Upper lobe of left lung (tissue), 6 donors: ENCODE measurements at regions not wholly inside any gene's neighbourhood (a gene's known extent, or its start where the extent isn't known, plus 50 kb on each side); places are given as distances from the start of the nearest gene placed in this dataset.
A peak's percentile ranks its signal among the peaks of the same experiment; 100 is the strongest.

Experiments used
- ATAC-seq, 2 donors: fragments of 200-7000 bp; cut with Tn5 transposase; one replicate each; pipeline ENCODE4 v1.9.1; 2022; ENCODE audit warnings: mild to moderate bottlenecking in 2 of 2, moderate library complexity in 2 of 2; ENCODE audit not compliant: low FRiP score in 2 of 2
- DNase-seq, 2 donors: peaks; one replicate each; pipeline ENCODE4 v3.0.0-alpha.2; 2019 to 2020
- H3K27ac ChIP-seq, 4 donors: fragments of 200-600 bp; sonication (generic); one replicate each; pipeline ENCODE4 v1.5.1; 2016 to 2019
- H3K27me3 ChIP-seq, 4 donors: fragments of 200-600 bp; sonication (generic); one replicate each; pipeline ENCODE4 v1.5.1; 2017 to 2019
- H3K36me3 ChIP-seq, 4 donors: fragments of 200-600 bp; sonication (generic); one replicate each; pipeline ENCODE4 v1.5.1; 2016 to 2019
- H3K4me1 ChIP-seq, 4 donors: fragments of 200-600 bp; sonication (generic); one replicate each; pipeline ENCODE4 v1.5.1; 2018 to 2019
- H3K4me3 ChIP-seq, 4 donors: fragments of 200-600 bp; sonication (generic); one replicate each; pipeline ENCODE4 v1.5.1; 2017 to 2019; ENCODE audit warnings: mild to moderate bottlenecking in 2 of 4, moderate library complexity in 1 of 4
- H3K9me3 ChIP-seq, 4 donors: fragments of 200-600 bp; sonication (generic); one replicate each; pipeline ENCODE4 v1.5.1; 2018 to 2019
- CTCF ChIP-seq, 6 experiments: fragments of 450-650 bp in 4 of 6; fragments of 200-600 bp in 2 of 6; sonication (generic) in 2 of 6; IDR thresholded peaks; one replicate each; pipeline ENCODE4 v1.5.1; 2016 to 2019; ENCODE audit warnings: antibody characterized with exemption in 6 of 6
- EP300 ChIP-seq, 4 donors: sonication (generic); formaldehyde crosslinking; IDR thresholded peaks; one replicate each; pipeline ENCODE4 v1.5.1; 2017; ENCODE audit warnings: antibody characterized with exemption in 4 of 4, control low read depth in 2 of 4
- POLR2A ChIP-seq, 4 donors: fragments of 450-650 bp; IDR thresholded peaks; one replicate each; pipeline ENCODE4 v1.5.1; 2016 to 2017; ENCODE audit warnings: antibody characterized with exemption in 4 of 4, mild to moderate bottlenecking in 2 of 4
- POLR2AphosphoS5 ChIP-seq, 2 donors: sonication (generic); formaldehyde crosslinking; IDR thresholded peaks; one replicate each; pipeline ENCODE4 v1.5.1; 2017; ENCODE audit warnings: antibody characterized with exemption in 2 of 2
- WGBS, 2 donors: methylation state at CpG; one replicate each; pipeline ENCODE4 v1.1.5; 2017 to 2018; 5-methylcytosine and 5-hydroxymethylcytosine counted together
- donor health status: DM: no; HTN: no; CAD: no; lungs with moderate emphysema.
- donor health status: DM: no; HTN: yes; CAD: no; lungs with severe emphysema.

GRCh38 chr10:23529625-23530024 lies 90.8 kb downstream of the OTUD1 start:
- H3K36me3 ChIP-seq, result no peaks in the 10 kb centered on the region
- no peak overlapping the region for H3K27ac ChIP-seq
- WGBS, 2 donors, result 71 to 79% methylated on average over 5 of the region's 5 CpGs
- DNase-seq (no peak), ATAC-seq (no peak)
- H3K27me3 ChIP-seq, result no peaks in the 10 kb centered on the region
- H3K4me1 ChIP-seq, result peaks cover 0 to 4% (median 0%) of the 10 kb centered on the region in 4 donors
- no peak overlapping the region for H3K4me3 ChIP-seq
- no peaks in the 10 kb centered on the region for H3K9me3 ChIP-seq
- no peak for TF ChIP-seq POLR2AphosphoS5 (IDR thresholded peaks at IDR 0.05)
- TF ChIP-seq POLR2A (IDR thresholded peaks at IDR 0.05), result no peak
- TF ChIP-seq CTCF (IDR thresholded peaks at IDR 0.05), result no peak
- TF ChIP-seq EP300 (IDR thresholded peaks at IDR 0.05), result no peak

GRCh38 chr10:23530079-23530478 lies 91.2 kb downstream of the OTUD1 start:
- ATAC-seq (no peak), DNase-seq (no peak)
- no peaks in the 10 kb centered on the region for H3K9me3 ChIP-seq
- no peak overlapping the region for H3K27ac ChIP-seq
- H3K36me3 ChIP-seq, result no peaks in the 10 kb centered on the region
- no peaks in the 10 kb centered on the region for H3K27me3 ChIP-seq
- WGBS, 2 donors, result 84 to 87% methylated on average over 2 of the region's 2 CpGs
- TF ChIP-seq CTCF (IDR thresholded peaks at IDR 0.05) (peak in 1 of 6 experiments; percentile 7), EP300 (IDR thresholded peaks at IDR 0.05) (no peak)
- no peak overlapping the region for H3K4me3 ChIP-seq
- H3K4me1 ChIP-seq, result peaks cover 0 to 3% (median 0%) of the 10 kb centered on the region in 4 donors

- H3K27ac ChIP-seq, result no peak overlapping the region
- ATAC-seq (no peak), DNase-seq (no peak)
- no peak for TF ChIP-seq POLR2A (IDR thresholded peaks at IDR 0.05)
- TF ChIP-seq CTCF (IDR thresholded peaks at IDR 0.05), result no peak
- no peak for TF ChIP-seq POLR2AphosphoS5 (IDR thresholded peaks at IDR 0.05)
- TF ChIP-seq EP300 (IDR thresholded peaks at IDR 0.05), result no peak
- no peaks in the 10 kb centered on the region for H3K9me3 ChIP-seq
- no peaks in the 10 kb centered on the region for H3K27me3 ChIP-seq
- H3K4me1 ChIP-seq, result no peaks in the 10 kb centered on the region
- no peak overlapping the region for H3K4me3 ChIP-seq
- H3K36me3 ChIP-seq, result no peaks in the 10 kb centered on the region
- 94 to 95% methylated on average over 3 of the region's 3 CpGs for WGBS, 2 donors
Observed at GRCh38 chr10:23533212-23533611, 94.3 kb downstream of the OTUD1 start.

GRCh38 chr10:23534326-23534725 lies 95.5 kb downstream of the OTUD1 start:
- H3K4me1 ChIP-seq, result no peaks in the 10 kb centered on the region
- H3K9me3 ChIP-seq, result no peaks in the 10 kb centered on the region
- no peak overlapping the region for H3K27ac ChIP-seq
- no peak overlapping the region for H3K4me3 ChIP-seq
- DNase-seq, result no peak
- TF ChIP-seq POLR2A (IDR thresholded peaks at IDR 0.05), result no peak
- TF ChIP-seq POLR2AphosphoS5 (IDR thresholded peaks at IDR 0.05), result no peak
- TF ChIP-seq CTCF (IDR thresholded peaks at IDR 0.05), result no peak
- TF ChIP-seq EP300 (IDR thresholded peaks at IDR 0.05), result no peak
- WGBS, 2 donors, result 43 to 46% methylated on average over 4 of the region's 4 CpGs
- H3K36me3 ChIP-seq, result no peaks in the 10 kb centered on the region
- no peaks in the 10 kb centered on the region for H3K27me3 ChIP-seq
- no peak for ATAC-seq

GRCh38 chr10:23534761-23535160 lies 95.9 kb downstream of the OTUD1 start:
- WGBS, 2 donors, result 82 to 84% methylated on average over 1 of the region's 1 CpG
- ATAC-seq (no peak), DNase-seq (no peak)
- no peak overlapping the region for H3K27ac ChIP-seq
- H3K4me3 ChIP-seq, result no peak overlapping the region
- TF ChIP-seq CTCF (IDR thresholded peaks at IDR 0.05), result no peak
- no peaks in the 10 kb centered on the region for H3K36me3 ChIP-seq
- no peaks in the 10 kb centered on the region for H3K9me3 ChIP-seq
- H3K27me3 ChIP-seq, result no peaks in the 10 kb centered on the region
- peaks cover 0 to 2% (median 0%) of the 10 kb centered on the region in 4 donors for H3K4me1 ChIP-seq
